Keratinocyte (primary cell): ENCODE measurements at regions not wholly inside any gene's neighbourhood (a gene's known extent, or its start where the extent isn't known, plus 50 kb on each side); places are given as distances from the start of the nearest gene placed in this dataset.
A peak's percentile ranks its signal among the peaks of the same experiment; 100 is the strongest.

ENCODE experiments used
- DNase-seq: peaks from one replicate; pipeline ENCODE4 v3.0.0-alpha.2; 2011; ENCODE audit warnings: low read depth, missing footprints, low spot score
- FAIRE-seq: peaks from 2 replicates; lab custom pipeline; 2011; peaks lifted over from hg19 to GRCh38; lab: Jason Lieb, UNC
- H2AFZ ChIP-seq: 2 replicates; pipeline ENCODE4 v1.6.0; 2012; ENCODE audit warnings: low read length, control low read depth, inconsistent platforms; ENCODE audit not compliant: control insufficient read depth
- H3K27ac ChIP-seq: 2 replicates; pipeline ENCODE4 v1.5.1; 2011; ENCODE audit warnings: low read length; ENCODE audit not compliant: control insufficient read depth, insufficient read depth
- H3K27me3 ChIP-seq: 3 replicates; pipeline ENCODE4 v1.6.0; 2011; ENCODE audit warnings: low read length; ENCODE audit not compliant: control insufficient read depth, insufficient read depth; ENCODE audit errors: extremely low read depth
- H3K36me3 ChIP-seq, 2 experiments: 2 replicates in 1 of 2; 3 replicates in 1 of 2; pipeline ENCODE4 v1.5.1; 2011; ENCODE audit warnings: low read length in 2 of 2, mild to moderate bottlenecking in 1 of 2; ENCODE audit not compliant: control insufficient read depth in 2 of 2, insufficient read depth in 2 of 2; ENCODE audit errors: extremely low read depth in 1 of 2
- H3K4me1 ChIP-seq: 3 replicates; pipeline ENCODE4 v1.5.1; 2011; ENCODE audit warnings: low read length; ENCODE audit not compliant: control insufficient read depth, insufficient read depth; ENCODE audit errors: extremely low read depth
- H3K4me2 ChIP-seq: 3 replicates; pipeline ENCODE4 v1.6.0; 2011; ENCODE audit warnings: low read depth, low read length; ENCODE audit not compliant: control insufficient read depth, insufficient read depth; ENCODE audit errors: extremely low read depth
- H3K4me3 ChIP-seq, 3 experiments: fragments of 200-600 bp in 1 of 3; sonication (generic) in 1 of 3; 2 replicates in 2 of 3; 3 replicates in 1 of 3; pipeline ENCODE4 v1.5.1; 2011 to 2016; ENCODE audit warnings: low read length in 3 of 3, mild to moderate bottlenecking in 3 of 3, control low read depth in 2 of 3, inconsistent platforms in 1 of 3, low read depth in 1 of 3, mixed read lengths in 1 of 3, mixed run types in 1 of 3, moderate library complexity in 1 of 3; ENCODE audit not compliant: control insufficient read depth in 2 of 3, insufficient read depth in 2 of 3; ENCODE audit errors: extremely low read depth in 1 of 3
- H3K79me2 ChIP-seq: 2 replicates; pipeline ENCODE4 v1.6.0; 2012; ENCODE audit warnings: low read length; ENCODE audit not compliant: control insufficient read depth, insufficient read depth
- H3K9ac ChIP-seq: 3 replicates; pipeline ENCODE4 v1.6.0; 2011; ENCODE audit warnings: low read length; ENCODE audit not compliant: control insufficient read depth, insufficient read depth; ENCODE audit errors: extremely low read depth
- H3K9me1 ChIP-seq: 3 replicates; pipeline ENCODE4 v1.6.0; 2011; ENCODE audit warnings: low read length; ENCODE audit not compliant: control insufficient read depth, insufficient read depth; ENCODE audit errors: extremely low read depth
- H3K9me3 ChIP-seq: 2 replicates; pipeline ENCODE4 v1.5.1; 2012; ENCODE audit warnings: low read depth, low read length; ENCODE audit not compliant: control insufficient read depth
- H4K20me1 ChIP-seq: 3 replicates; pipeline ENCODE4 v1.6.0; 2011; ENCODE audit warnings: low read length; ENCODE audit not compliant: control insufficient read depth, insufficient read depth; ENCODE audit errors: extremely low read depth
- EZH2 ChIP-seq: IDR thresholded peaks from one replicate; pipeline ENCODE4 v1.6.1; 2012; ENCODE audit warnings: inconsistent platforms, mild to moderate bottlenecking, low read length, moderate library complexity
- dilution Hi-C: fragments of 300-500 bp; cut with MboI; formaldehyde crosslinking; loops from one replicate; pipeline ENCODE4 v1.7.0; 2020; ENCODE audit warnings: low sequenced_read_pairs; ENCODE audit not compliant: extremely low pct_ligation_motif_present
- TF ChIP-seq, protein P1 (sequence below), 3 experiments: IDR thresholded peaks in 1 of 3; conservative IDR thresholded peaks in 1 of 3; optimal IDR thresholded peaks in 1 of 3; 2 replicates in 2 of 3; 3 replicates in 1 of 3; pipeline versions ENCODE3 to v1.5.1; 2011; ENCODE audit warnings: low read length in 3 of 3, mild to moderate bottlenecking in 3 of 3, moderate library complexity in 2 of 3, control low read depth in 1 of 3, inconsistent platforms in 1 of 3; ENCODE audit not compliant: insufficient read depth in 2 of 3; ENCODE audit errors: extremely low read depth in 1 of 3

GRCh38 chr11:21625982-21626381, 566.9 kb upstream of the ANO5 start:
- no peak for DNase-seq
- no peak overlapping the region for H3K27ac ChIP-seq
- no peaks in the 10 kb centered on the region for H3K9me3 ChIP-seq
- H3K9me1 ChIP-seq = no peaks in the 10 kb centered on the region
- H3K36me3 ChIP-seq = no peaks in the 10 kb centered on the region
- TF ChIP-seq, protein P1, sequence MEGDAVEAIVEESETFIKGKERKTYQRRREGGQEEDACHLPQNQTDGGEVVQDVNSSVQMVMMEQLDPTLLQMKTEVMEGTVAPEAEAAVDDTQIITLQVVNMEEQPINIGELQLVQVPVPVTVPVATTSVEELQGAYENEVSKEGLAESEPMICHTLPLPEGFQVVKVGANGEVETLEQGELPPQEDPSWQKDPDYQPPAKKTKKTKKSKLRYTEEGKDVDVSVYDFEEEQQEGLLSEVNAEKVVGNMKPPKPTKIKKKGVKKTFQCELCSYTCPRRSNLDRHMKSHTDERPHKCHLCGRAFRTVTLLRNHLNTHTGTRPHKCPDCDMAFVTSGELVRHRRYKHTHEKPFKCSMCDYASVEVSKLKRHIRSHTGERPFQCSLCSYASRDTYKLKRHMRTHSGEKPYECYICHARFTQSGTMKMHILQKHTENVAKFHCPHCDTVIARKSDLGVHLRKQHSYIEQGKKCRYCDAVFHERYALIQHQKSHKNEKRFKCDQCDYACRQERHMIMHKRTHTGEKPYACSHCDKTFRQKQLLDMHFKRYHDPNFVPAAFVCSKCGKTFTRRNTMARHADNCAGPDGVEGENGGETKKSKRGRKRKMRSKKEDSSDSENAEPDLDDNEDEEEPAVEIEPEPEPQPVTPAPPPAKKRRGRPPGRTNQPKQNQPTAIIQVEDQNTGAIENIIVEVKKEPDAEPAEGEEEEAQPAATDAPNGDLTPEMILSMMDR (optimal IDR thresholded peaks at IDR 0.05 in 1 of 3, IDR thresholded peaks at IDR 0.05 in 1 of 3, conservative IDR thresholded peaks at IDR 0.05 in 1 of 3; ENCODE audit: extremely low read depth in 1 of 3, insufficient read depth in 2 of 3, low read length in 3 of 3) = no peak
- TF ChIP-seq EZH2 = no peak
- H3K27me3 ChIP-seq = no peaks in the 10 kb centered on the region
- H3K4me1 ChIP-seq = no peaks in the 10 kb centered on the region
- H4K20me1 ChIP-seq = no peaks in the 10 kb centered on the region
- no peak overlapping the region for H3K4me3 ChIP-seq
- FAIRE-seq = peak; percentile 59
- H3K9ac ChIP-seq = no peak overlapping the region
- no peaks in the 10 kb centered on the region for H3K79me2 ChIP-seq
- no peak overlapping the region for H2AFZ ChIP-seq
- no peak overlapping the region for H3K4me2 ChIP-seq
- dilution Hi-C loops = no loop called here

GRCh38 chr11:21628641-21629040, 564.2 kb upstream of the ANO5 start:
- Histone ChIP-seq H3K9ac (no peak overlapping the region), H3K27me3 (no peaks in the 10 kb centered on the region), H3K4me2 (no peak overlapping the region), H3K79me2 (no peaks in the 10 kb centered on the region), H3K36me3 (no peaks in the 10 kb centered on the region), H3K4me3 (no peak overlapping the region), H3K9me3 (no peaks in the 10 kb centered on the region), H2AFZ (no peak overlapping the region), H4K20me1 (no peaks in the 10 kb centered on the region), H3K4me1 (no peaks in the 10 kb centered on the region), H3K9me1 (no peaks in the 10 kb centered on the region), H3K27ac (no peak overlapping the region)
- TF ChIP-seq, protein P1 (optimal IDR thresholded peaks at IDR 0.05 in 1 of 3, IDR thresholded peaks at IDR 0.05 in 1 of 3, conservative IDR thresholded peaks at IDR 0.05 in 1 of 3; ENCODE audit: extremely low read depth in 1 of 3, insufficient read depth in 2 of 3, low read length in 3 of 3) = no peak
- TF ChIP-seq EZH2 = no peak
- no peak for FAIRE-seq
- no peak for DNase-seq
- dilution Hi-C loops = no loop called here
